Osteocyte (in vitro differentiated cells): ENCODE measurements at regions not wholly inside any gene's neighbourhood (a gene's known extent, or its start where the extent isn't known, plus 50 kb on each side); places are given as distances from the start of the nearest gene placed in this dataset.

Source experiments
- DNase-seq: peaks from one replicate; pipeline ENCODE4 v3.0.0; 2021; ENCODE audit warnings: mixed read lengths; ENCODE audit not compliant: unreplicated experiment; ENCODE audit errors: extremely low spot score
- H3K27ac Mint-ChIP-seq: one replicate; pipeline ENCODE4 v1.8.0; 2021; ENCODE audit warnings: mild to moderate bottlenecking, mixed read lengths; ENCODE audit not compliant: unreplicated experiment
- H3K27me3 Mint-ChIP-seq: one replicate; pipeline ENCODE4 v1.8.0; 2021; ENCODE audit warnings: mixed read lengths; ENCODE audit not compliant: unreplicated experiment
- H3K36me3 Mint-ChIP-seq: one replicate; pipeline ENCODE4 v1.8.0; 2021; ENCODE audit warnings: mixed read lengths; ENCODE audit not compliant: unreplicated experiment
- H3K4me1 Mint-ChIP-seq: one replicate; pipeline ENCODE4 v1.8.0; 2021; ENCODE audit warnings: mixed read lengths; ENCODE audit not compliant: unreplicated experiment
- H3K4me3 Mint-ChIP-seq: one replicate; pipeline ENCODE4 v1.8.0; 2021; ENCODE audit warnings: mild to moderate bottlenecking, moderate library complexity, mixed read lengths; ENCODE audit not compliant: unreplicated experiment
- H3K9me3 Mint-ChIP-seq: one replicate; pipeline ENCODE4 v1.8.0; 2021; ENCODE audit warnings: mixed read lengths; ENCODE audit not compliant: unreplicated experiment
- TF ChIP-seq, protein P1 (sequence below): fragments of 200-600 bp; sonication (generic); IDR thresholded peaks from 2 replicates; pipeline ENCODE4 v1.5.0; 2021; ENCODE audit warnings: antibody characterized with exemption, mild to moderate bottlenecking, moderate library complexity

DNA sequence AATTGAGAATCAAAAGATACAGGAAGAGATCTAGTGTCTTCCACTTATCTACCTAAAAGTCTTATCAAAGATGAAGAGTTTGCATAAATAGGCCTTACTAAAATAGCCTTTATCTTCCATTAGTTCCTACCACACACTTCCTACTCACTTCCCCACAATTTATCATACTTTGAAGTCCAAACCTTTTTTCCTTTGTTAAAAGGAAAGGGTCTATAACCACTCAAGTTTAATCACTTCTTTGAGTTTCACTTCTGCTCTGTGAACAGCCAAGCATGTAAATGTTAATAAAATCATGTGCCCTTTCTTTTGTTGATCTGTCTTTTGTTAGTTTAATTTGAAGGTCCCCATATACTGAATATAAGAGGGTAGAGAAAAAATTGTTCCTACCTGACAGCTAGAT is 114.5 kb downstream of the PHLDA1 start:
- TF ChIP-seq, protein P1, sequence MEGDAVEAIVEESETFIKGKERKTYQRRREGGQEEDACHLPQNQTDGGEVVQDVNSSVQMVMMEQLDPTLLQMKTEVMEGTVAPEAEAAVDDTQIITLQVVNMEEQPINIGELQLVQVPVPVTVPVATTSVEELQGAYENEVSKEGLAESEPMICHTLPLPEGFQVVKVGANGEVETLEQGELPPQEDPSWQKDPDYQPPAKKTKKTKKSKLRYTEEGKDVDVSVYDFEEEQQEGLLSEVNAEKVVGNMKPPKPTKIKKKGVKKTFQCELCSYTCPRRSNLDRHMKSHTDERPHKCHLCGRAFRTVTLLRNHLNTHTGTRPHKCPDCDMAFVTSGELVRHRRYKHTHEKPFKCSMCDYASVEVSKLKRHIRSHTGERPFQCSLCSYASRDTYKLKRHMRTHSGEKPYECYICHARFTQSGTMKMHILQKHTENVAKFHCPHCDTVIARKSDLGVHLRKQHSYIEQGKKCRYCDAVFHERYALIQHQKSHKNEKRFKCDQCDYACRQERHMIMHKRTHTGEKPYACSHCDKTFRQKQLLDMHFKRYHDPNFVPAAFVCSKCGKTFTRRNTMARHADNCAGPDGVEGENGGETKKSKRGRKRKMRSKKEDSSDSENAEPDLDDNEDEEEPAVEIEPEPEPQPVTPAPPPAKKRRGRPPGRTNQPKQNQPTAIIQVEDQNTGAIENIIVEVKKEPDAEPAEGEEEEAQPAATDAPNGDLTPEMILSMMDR = no peak
- Mint-ChIP-seq H3K4me3 (no peak overlapping the region), H3K9me3 (no peaks in the 10 kb centered on the region), H3K36me3 (peaks cover 1% of the 10 kb centered on the region), H3K27me3 (peaks cover under 1% of the 10 kb centered on the region), H3K4me1 (no peaks in the 10 kb centered on the region), H3K27ac (no peak overlapping the region)
- DNase-seq = no peak

DNA sequence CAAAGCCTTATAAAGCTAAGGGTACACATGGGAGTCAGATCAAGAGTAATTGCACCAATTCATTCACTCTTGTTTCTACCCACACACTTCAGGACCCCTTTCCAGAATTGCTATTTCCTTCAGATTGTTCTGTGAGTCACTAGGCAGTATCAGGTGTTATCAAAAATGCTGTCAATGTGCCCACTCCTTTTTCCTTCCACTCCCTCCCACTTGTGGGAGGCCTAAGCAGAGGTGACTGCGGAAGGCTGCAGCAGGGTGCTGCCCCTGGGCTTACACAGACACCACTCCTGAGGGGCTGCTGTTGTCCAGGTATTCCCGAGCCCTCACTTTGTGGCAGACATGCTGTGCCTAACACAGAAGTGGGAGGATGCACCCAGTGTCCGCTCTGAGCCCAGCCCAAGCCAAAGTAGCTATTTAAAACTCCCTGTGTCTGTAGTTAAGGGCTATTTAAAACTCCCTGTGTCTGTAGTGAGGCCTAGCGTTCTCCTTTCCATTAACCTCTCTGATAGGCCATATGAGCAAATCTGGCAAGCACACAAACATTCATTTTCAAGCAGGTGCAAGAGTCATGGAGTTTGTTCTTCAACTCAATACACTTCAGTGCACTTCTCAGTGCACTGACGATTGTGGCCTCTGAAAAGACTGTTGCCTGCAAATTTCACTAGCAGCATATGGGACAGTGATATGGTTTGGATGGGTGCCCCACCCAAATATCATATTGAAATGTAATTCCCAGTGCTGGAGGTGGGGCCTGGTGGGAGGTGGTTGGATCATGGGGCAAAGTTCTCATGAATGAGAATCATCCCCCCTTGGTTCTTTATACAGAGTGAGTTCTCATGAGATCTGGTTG is 117.8 kb downstream of the PHLDA1 start:
- DNase-seq = no peak
- Mint-ChIP-seq H3K27ac (no peak overlapping the region), H3K4me3 (no peak overlapping the region)

DNA sequence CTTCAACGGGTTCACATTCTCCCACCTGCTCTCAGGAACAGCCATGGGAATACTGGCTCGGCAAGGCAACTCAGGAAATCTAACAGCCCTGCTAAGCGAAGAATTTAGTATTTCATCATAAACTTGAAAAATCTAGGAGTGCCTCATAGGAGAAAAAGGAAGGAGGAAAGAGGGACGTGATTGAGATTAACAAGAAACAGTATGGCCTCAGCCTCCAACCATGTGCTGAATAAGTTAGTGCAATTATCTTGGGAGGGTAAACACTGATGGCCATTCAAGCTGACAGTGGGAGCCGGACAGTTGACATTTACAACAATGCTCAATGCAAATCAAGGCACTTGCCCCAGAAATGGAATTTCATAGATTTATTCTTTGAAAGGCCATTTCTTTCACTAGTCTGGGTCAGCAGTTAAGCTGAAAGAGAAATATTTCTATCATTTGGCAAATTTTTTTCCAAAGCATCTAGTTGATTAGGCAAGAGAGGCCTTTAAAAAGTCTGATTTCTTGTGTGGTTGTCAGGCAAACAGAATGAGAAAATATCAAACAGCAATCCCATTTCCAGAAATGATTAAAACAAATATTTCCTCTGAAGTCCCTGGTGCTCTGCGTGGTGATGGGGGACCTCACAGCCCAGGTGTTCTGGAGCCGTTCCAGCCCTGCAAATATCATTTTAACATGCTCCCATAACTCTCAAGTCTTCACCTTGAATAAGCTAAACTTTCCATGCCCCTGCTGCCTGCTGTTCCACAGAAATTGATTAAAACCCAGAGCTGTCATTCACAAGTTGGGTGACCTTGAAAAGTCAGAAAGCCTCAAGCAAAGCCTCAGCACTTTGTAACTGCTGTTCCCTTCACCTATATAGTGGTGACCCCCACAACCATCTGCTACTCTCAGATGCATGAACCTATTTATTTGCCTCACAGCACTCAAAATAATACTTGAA is 121.6 kb downstream of the PHLDA1 start:
- Mint-ChIP-seq H3K4me3 (no peak overlapping the region), H3K36me3 (no peaks in the 10 kb centered on the region), H3K27me3 (no peaks in the 10 kb centered on the region), H3K27ac (peak overlapping the region; percentile 74), H3K4me1 (peaks cover 33% of the 10 kb centered on the region), H3K9me3 (no peaks in the 10 kb centered on the region)
- DNase-seq = no peak
- TF ChIP-seq, protein P1 = no peak

More for the DNA sequence above, 117.8 kb downstream of the PHLDA1 start:
- no peaks in the 10 kb centered on the region for H3K9me3 Mint-ChIP-seq
- H3K27me3 Mint-ChIP-seq = no peaks in the 10 kb centered on the region
- peaks cover 19% of the 10 kb centered on the region for H3K4me1 Mint-ChIP-seq
- no peaks in the 10 kb centered on the region for H3K36me3 Mint-ChIP-seq
- TF ChIP-seq, protein P1 = no peak

DNA sequence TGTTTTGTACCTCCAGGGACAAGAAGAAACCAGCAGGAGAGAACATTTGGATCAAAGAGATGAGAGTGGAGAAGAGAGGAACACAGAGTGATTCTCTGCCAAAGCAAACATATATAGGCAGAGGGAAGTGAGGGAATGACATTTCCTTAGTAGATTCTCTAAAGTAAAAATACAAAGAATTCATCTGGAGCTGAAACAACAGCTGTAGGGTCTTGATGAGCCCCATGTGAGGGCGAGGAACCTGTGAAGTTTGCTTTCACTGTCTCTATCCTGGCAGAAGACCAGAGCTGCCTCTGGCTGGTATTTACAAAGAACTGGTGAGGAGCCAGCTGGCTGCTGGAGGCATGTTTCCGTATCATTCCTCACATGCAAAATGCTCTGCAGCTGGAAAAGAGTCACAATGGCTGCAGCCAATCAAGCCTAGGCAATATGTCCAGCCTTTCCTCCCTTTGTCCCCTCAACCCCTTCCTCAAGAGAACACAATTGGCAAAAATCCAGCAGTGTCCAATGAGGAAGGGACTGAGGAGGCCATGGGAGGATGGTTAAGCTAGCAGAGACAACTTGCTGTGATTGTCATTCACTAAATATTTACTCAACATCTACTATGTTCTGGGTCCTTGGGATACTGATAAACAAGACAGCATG is 122.5 kb downstream of the PHLDA1 start:
- H3K4me3 Mint-ChIP-seq = no peak overlapping the region
- H3K36me3 Mint-ChIP-seq = no peaks in the 10 kb centered on the region
- H3K27me3 Mint-ChIP-seq = no peaks in the 10 kb centered on the region
- no peaks in the 10 kb centered on the region for H3K9me3 Mint-ChIP-seq
- H3K4me1 Mint-ChIP-seq = peaks cover 33% of the 10 kb centered on the region
- DNase-seq = peak; percentile 90
- TF ChIP-seq, protein P1 = no peak
- peak overlapping the region; percentile 74 for H3K27ac Mint-ChIP-seq
